ENCODE measurements at regions not wholly inside any gene's neighbourhood (a gene's known extent, or its start where the extent isn't known, plus 50 kb on each side); places are given as distances from the start of the nearest gene placed in this dataset.

DNA sequence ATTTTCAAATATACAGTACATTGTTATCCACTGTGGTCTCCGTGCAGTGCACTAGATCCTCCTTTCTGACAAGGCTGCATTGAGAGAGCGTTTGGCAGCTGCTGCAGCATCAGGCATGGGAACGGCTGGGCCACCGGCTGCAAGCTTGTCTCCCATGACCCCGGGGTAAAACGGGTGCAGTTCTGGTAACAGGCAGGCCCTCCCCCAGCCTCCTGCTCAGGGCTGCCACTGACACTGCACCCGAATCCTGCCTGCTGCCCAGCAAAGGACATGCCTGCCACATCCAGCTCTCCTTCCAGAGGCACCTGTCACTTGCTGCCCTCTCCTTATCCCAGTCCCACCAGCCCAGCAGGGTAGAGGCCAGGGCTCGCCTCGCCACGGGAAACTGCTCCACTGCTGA, 124.5 kb upstream of the TMEM45B start:
- Histone ChIP-seq H3K4me3 (ENCODE audit: low read length) (no peak overlapping the region), H4K20me1 (ENCODE audit: insufficient read depth) (no peaks in the 10 kb centered on the region), H3K79me2 (replicated peaks; ENCODE audit: insufficient read depth, low read length) (no peaks in the 10 kb centered on the region), H3F3A (ENCODE audit: insufficient read depth, low read length, poor library complexity, severe bottlenecking) (no peaks in the 10 kb centered on the region), H3K4me2 (ENCODE audit: low read length) (no peak overlapping the region), H3K9me3 (ENCODE audit: low read length) (no peaks in the 10 kb centered on the region), H3K9ac (ENCODE audit: low read length) (no peak overlapping the region), H3K9me2 (ENCODE audit: insufficient read depth, low read length) (no peaks in the 10 kb centered on the region), H3K27ac (ENCODE audit: low read length) (no peak overlapping the region), H3K36me3 (ENCODE audit: insufficient read depth, low read length) (no peaks in the 10 kb centered on the region), H2AFZ (ENCODE audit: low read depth, low read length) (no peak overlapping the region), H3K27me3 (ENCODE audit: insufficient read depth, low read depth, low read length) (no peaks in the 10 kb centered on the region)
- TF ChIP-seq, protein P1, sequence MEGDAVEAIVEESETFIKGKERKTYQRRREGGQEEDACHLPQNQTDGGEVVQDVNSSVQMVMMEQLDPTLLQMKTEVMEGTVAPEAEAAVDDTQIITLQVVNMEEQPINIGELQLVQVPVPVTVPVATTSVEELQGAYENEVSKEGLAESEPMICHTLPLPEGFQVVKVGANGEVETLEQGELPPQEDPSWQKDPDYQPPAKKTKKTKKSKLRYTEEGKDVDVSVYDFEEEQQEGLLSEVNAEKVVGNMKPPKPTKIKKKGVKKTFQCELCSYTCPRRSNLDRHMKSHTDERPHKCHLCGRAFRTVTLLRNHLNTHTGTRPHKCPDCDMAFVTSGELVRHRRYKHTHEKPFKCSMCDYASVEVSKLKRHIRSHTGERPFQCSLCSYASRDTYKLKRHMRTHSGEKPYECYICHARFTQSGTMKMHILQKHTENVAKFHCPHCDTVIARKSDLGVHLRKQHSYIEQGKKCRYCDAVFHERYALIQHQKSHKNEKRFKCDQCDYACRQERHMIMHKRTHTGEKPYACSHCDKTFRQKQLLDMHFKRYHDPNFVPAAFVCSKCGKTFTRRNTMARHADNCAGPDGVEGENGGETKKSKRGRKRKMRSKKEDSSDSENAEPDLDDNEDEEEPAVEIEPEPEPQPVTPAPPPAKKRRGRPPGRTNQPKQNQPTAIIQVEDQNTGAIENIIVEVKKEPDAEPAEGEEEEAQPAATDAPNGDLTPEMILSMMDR (IDR thresholded peaks at IDR 0.05; ENCODE audit: poor library complexity, severe bottlenecking): no peak
- no peak for TF ChIP-seq RAD21 (conservative IDR thresholded peaks at IDR 0.05)
- TF ChIP-seq TAF1 (IDR thresholded peaks at IDR 0.05; ENCODE audit: low read depth): no peak
- TF ChIP-seq EP300 (conservative IDR thresholded peaks at IDR 0.05; ENCODE audit: poor library complexity, severe bottlenecking): no peak
- TF ChIP-seq REST (IDR thresholded peaks at IDR 0.05; ENCODE audit: borderline replicate concordance): no peak
- TF ChIP-seq MXI1 (conservative IDR thresholded peaks at IDR 0.05; ENCODE audit: poor library complexity, severe bottlenecking): no peak
- TF ChIP-seq SMC3 (conservative IDR thresholded peaks at IDR 0.05; ENCODE audit: poor library complexity): no peak
- TF ChIP-seq EZH2 (IDR thresholded peaks at IDR 0.05; ENCODE audit: borderline replicate concordance, insufficient read depth, low read length, poor library complexity, severe bottlenecking): no peak
- no peak for TF ChIP-seq POLR2AphosphoS5 (IDR thresholded peaks at IDR 0.05)

GRCh38 chr11:129694538-129694937, 121.1 kb upstream of the TMEM45B start:
- H3K36me3 ChIP-seq (ENCODE audit: insufficient read depth, low read length): no peaks in the 10 kb centered on the region
- no peak overlapping the region for H2AFZ ChIP-seq (ENCODE audit: low read depth, low read length)
- no peaks in the 10 kb centered on the region for H3K9me3 ChIP-seq (ENCODE audit: low read length)
- no peaks in the 10 kb centered on the region for H3F3A ChIP-seq (ENCODE audit: insufficient read depth, low read length, poor library complexity, severe bottlenecking)
- H3K4me2 ChIP-seq (ENCODE audit: low read length): no peak overlapping the region
- no peak overlapping the region for H3K4me3 ChIP-seq (ENCODE audit: low read length)
- H3K9me2 ChIP-seq (ENCODE audit: insufficient read depth, low read length): no peaks in the 10 kb centered on the region
- H4K20me1 ChIP-seq (ENCODE audit: insufficient read depth): no peaks in the 10 kb centered on the region
- H3K27ac ChIP-seq (ENCODE audit: low read length): no peak overlapping the region
- no peak for TF ChIP-seq MXI1 (conservative IDR thresholded peaks at IDR 0.05; ENCODE audit: poor library complexity, severe bottlenecking)
- no peak for TF ChIP-seq REST (IDR thresholded peaks at IDR 0.05; ENCODE audit: borderline replicate concordance)
- TF ChIP-seq RAD21 (conservative IDR thresholded peaks at IDR 0.05): no peak
- no peaks in the 10 kb centered on the region for H3K79me2 ChIP-seq (replicated peaks; ENCODE audit: insufficient read depth, low read length)
- no peak overlapping the region for H3K9ac ChIP-seq (ENCODE audit: low read length)
- H3K27me3 ChIP-seq (ENCODE audit: insufficient read depth, low read depth, low read length): no peaks in the 10 kb centered on the region
